ENCODE measurements at regions not wholly inside any gene's neighbourhood (a gene's known extent, or its start where the extent isn't known, plus 50 kb on each side); places are given as distances from the start of the nearest gene placed in this dataset.

DNA sequence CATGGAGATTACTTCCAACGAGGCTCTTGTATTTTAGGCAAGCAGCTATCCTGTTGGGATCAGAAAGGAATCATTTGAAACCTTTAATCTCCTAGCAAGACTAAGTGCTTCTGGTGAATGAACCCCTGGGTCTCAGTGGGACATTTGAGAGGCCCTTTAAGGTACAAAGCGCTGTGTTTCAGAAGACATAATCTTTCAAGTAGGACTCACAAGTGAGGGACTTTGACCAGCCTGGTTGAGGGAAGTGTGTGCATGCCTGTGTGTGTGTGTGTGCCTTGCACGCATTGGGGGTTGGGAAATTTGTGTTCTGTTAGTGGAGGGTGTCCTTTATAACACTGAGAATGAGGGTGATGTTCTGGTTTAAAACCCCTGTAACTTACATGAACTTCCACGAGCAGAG is 64.4 kb upstream of the KCNG1 start:
- no peaks in the 10 kb centered on the region for H3K36me3 ChIP-seq
- no peak overlapping the region for H3K4me3 ChIP-seq
- intact Hi-C loops (cut with DNase I) = no loop called here
- DNase-seq (no peak), ATAC-seq (no peak)
- H3K9me3 ChIP-seq = no peaks in the 10 kb centered on the region
- no peak overlapping the region for H3K27ac ChIP-seq
- TF ChIP-seq, protein P1, sequence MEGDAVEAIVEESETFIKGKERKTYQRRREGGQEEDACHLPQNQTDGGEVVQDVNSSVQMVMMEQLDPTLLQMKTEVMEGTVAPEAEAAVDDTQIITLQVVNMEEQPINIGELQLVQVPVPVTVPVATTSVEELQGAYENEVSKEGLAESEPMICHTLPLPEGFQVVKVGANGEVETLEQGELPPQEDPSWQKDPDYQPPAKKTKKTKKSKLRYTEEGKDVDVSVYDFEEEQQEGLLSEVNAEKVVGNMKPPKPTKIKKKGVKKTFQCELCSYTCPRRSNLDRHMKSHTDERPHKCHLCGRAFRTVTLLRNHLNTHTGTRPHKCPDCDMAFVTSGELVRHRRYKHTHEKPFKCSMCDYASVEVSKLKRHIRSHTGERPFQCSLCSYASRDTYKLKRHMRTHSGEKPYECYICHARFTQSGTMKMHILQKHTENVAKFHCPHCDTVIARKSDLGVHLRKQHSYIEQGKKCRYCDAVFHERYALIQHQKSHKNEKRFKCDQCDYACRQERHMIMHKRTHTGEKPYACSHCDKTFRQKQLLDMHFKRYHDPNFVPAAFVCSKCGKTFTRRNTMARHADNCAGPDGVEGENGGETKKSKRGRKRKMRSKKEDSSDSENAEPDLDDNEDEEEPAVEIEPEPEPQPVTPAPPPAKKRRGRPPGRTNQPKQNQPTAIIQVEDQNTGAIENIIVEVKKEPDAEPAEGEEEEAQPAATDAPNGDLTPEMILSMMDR (IDR thresholded peaks at IDR 0.05) = no peak
- H3K4me1 ChIP-seq = no peaks in the 10 kb centered on the region
- peaks cover 77% of the 10 kb centered on the region for H3K27me3 ChIP-seq (ENCODE audit: low read depth)

DNA sequence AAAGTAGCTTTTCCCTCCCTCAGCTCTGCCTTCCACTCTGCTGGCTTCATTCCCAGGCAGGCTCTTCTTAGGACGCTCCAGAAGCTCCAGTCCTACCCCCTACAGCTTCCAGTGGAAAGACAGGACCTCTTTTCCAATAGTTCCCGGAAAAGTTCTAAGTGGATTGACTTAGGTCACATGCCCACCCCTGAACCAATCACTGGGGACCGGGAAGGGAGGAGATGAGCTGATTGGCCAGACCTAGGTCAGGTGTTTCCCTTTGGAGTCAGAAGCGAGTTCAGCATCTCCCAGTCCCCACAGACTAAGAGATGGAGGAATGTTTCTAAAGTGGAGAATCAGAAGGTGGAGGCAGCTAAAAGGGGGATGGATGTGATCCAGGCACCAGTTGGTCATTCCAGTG is 62.9 kb upstream of the KCNG1 start:
- H3K27me3 ChIP-seq (ENCODE audit: low read depth) = peaks cover 70% of the 10 kb centered on the region
- intact Hi-C loops (cut with DNase I) = no loop called here
- DNase-seq = no peak
- H3K36me3 ChIP-seq = no peaks in the 10 kb centered on the region
- no peak overlapping the region for H3K4me3 ChIP-seq
- no peaks in the 10 kb centered on the region for H3K9me3 ChIP-seq
- H3K27ac ChIP-seq = no peak overlapping the region
- TF ChIP-seq, protein P1 (IDR thresholded peaks at IDR 0.05) = no peak
- H3K4me1 ChIP-seq = no peaks in the 10 kb centered on the region
- no peak for ATAC-seq

DNA sequence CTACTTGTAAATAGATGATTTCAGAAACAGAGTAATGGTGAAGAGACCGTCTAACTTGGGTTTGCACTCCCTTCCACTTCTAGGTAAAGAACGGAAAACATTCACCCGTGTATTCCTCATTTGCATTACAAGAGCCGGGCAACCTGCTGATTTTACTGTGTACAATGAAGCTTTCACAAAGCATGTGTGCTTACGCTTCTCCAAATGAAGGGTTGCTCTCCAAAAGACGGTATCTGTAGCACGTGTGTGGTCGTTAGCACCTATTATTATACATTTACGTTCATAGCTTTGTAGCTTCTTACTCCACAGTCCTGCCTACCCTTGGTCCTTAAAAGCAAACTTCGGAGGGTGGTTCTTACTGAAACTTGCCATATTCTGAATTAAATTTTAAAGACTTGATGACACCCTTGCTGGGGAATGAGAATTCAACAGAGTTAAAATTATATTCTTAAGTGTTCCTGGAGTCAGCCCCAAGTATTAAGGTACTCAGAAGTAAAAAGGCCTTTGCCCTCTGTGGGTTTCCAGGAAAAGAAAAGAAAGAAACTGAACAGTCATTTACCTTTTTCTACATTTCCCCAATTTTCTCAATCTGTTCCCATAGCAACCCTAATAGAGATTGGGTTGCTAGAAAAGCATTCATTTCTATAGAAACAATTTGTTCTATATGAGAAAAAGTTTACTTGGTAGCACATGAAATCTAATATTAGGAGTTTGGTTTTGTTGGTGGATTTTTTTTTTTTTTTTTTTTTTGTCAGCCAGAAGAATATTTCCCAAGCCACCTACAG is 61.9 kb upstream of the KCNG1 start:
- H3K36me3 ChIP-seq = no peaks in the 10 kb centered on the region
- intact Hi-C loops (cut with DNase I) = no loop called here
- H3K9me3 ChIP-seq = no peaks in the 10 kb centered on the region
- H3K4me1 ChIP-seq = no peaks in the 10 kb centered on the region
- no peak overlapping the region for H3K27ac ChIP-seq
- H3K27me3 ChIP-seq (ENCODE audit: low read depth) = peaks cover 61% of the 10 kb centered on the region
- TF ChIP-seq, protein P1 (IDR thresholded peaks at IDR 0.05) = no peak
- ATAC-seq (no peak), DNase-seq (no peak)
- H3K4me3 ChIP-seq = no peak overlapping the region

DNA sequence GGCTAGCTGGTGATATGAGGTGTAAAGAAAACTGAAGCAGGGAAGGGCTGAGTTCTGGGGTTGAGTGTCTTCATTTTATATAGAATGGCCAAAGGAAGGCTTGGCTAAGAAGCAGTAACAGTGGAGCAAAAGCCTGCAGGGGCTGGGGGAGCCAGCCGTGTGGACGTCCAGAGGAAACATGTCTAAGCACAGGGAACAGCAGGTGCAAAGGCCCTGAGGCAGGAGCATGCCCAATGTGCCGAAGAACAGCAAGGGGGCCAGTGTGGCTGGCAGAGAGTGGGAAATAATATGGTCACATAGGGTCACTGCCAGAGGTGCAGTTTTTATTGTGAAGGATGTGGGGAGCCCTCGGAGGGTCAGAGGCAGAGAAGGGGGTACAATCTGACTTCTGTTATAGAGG is 60.5 kb upstream of the KCNG1 start:
- no peak for DNase-seq
- peaks cover 50% of the 10 kb centered on the region for H3K27me3 ChIP-seq (ENCODE audit: low read depth)
- ATAC-seq = no peak
- H3K9me3 ChIP-seq = no peaks in the 10 kb centered on the region
- H3K4me3 ChIP-seq = no peak overlapping the region
- no peak overlapping the region for H3K27ac ChIP-seq
- no peaks in the 10 kb centered on the region for H3K36me3 ChIP-seq
- TF ChIP-seq, protein P1 (IDR thresholded peaks at IDR 0.05) = no peak
- intact Hi-C loops (cut with DNase I) = no loop called here
- H3K4me1 ChIP-seq = no peaks in the 10 kb centered on the region

DNA sequence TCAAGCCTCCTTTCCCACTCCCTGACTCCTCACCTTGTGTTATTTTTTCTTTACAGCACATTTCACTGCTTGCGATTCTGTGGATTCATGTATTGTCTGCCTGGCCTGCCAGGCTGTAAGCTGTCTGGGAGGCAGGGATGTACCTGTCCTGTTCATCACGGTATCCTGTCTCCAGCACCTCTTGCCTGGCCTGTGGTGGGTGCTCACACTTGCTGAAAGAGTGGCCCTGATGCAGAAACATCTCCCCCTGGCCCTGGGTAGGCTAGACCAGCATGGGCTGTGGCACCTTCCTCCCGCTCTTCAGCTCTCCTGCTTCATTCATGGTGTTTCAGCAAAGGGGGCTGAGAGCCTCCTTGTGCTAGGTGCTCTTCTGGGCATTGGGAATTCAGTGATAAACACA is 60.1 kb upstream of the KCNG1 start:
- no peak overlapping the region for H3K4me3 ChIP-seq
- no peak for DNase-seq
- H3K4me1 ChIP-seq = no peaks in the 10 kb centered on the region
- H3K36me3 ChIP-seq = no peaks in the 10 kb centered on the region
- intact Hi-C loops (cut with DNase I) = no loop called here
- no peaks in the 10 kb centered on the region for H3K9me3 ChIP-seq
- TF ChIP-seq, protein P1 (IDR thresholded peaks at IDR 0.05) = no peak
- ATAC-seq = no peak
- H3K27ac ChIP-seq = no peak overlapping the region
- peaks cover 45% of the 10 kb centered on the region for H3K27me3 ChIP-seq (ENCODE audit: low read depth)

Data from lower lobe of right lung (tissue), 2 donors.